GM21528 (cell line): ENCODE measurements at regions not wholly inside any gene's neighbourhood (a gene's known extent, or its start where the extent isn't known, plus 50 kb on each side); places are given as distances from the start of the nearest gene placed in this dataset.
"Not testable (repeated sequence)": the region's sequence is repeated elsewhere in the genome, so short reads cannot be mapped to it uniquely, and the experiment has no call there.

Experiments
- ATAC-seq: cut with Tn5 transposase; IDR thresholded peaks from one replicate; pipeline ENCODE4 v1.9.1; 2021; ENCODE audit warnings: mild to moderate bottlenecking, moderate library complexity; ENCODE audit not compliant: unreplicated experiment, low FRiP score

DNA sequence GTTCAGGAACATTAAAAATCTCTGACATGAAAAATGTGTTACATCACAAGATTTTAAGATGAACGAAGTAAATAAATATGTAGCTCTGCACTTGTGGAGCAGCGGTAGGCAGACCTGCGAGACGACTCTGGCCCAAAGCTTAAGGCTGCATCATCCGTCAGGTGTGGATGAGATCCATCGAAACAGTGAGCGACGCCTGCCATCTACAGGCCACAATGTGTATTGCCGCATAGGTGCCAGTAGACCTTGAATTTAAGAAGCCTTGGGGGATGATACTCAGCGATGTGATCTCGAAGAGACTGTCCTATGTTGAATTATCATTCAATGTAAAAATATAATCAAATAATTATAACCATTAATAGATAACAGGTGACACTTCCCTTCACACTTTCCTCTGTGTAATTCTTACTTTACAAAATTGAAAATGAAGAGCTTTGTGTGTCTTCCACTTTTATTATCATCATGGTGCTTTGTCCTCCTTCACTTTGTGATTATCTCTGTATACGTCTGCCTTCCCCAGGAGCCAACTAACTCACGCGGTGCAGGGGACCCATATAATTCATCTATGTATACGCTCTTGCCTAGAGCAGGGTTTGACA, 851.0 kb downstream of the RAB28 start:
- peak; percentile 99 for ATAC-seq

- ATAC-seq: no peak
Observed at GRCh38 chr4:12615822-12616221, 868.3 kb downstream of the RAB28 start.

DNA sequence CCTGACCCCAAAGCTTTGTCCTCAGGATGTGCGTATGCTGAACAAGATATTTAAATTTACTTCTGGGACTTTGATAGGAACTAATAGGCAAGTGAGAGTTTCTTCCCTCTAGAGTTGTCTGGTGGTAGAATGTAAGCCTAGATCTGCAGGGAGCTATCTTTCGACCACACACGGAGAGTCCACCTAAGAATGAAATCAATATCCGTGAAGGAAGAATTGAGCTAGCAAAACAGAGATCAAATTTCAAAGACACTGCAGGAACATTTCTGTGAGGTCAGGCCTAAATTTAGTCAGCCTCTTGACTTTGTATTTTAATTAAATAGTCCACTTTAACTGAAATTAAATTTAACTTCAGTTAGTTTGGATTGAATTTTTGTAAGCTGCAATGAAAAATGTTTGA, 871.3 kb downstream of the RAB28 start:
- no peak for ATAC-seq

DNA sequence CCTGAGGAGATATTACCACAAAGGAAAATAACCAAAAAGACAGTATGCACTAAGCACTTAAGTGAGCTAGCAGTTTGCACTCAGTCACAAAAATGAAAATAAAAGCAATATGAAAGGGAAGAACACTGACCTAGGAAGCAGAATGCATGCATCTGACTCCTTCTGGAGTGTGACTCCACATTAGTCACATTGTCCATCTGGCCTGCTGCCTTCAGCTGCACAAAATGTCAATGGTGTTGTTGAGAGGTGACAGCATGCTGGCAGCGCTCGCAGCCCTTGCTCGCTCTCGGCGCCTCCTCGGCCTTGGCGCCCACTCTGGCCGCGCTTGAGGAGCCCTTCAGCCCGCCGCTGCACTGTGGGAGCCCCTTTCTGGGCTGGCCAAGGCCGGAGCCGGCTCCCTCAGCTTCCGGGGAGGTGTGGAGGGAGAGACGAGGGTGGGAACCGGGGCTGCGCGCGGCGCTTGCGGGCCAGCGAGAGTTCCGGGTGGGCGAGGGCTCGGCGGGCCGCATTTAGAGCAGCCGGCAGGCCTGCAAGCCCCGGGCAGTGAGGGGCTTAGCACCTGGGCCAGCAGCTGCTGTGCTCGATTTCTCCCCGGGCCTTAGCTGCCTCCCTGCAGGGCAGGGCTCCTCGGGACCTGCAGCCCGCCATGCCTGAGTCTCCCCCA, 874.8 kb downstream of the RAB28 start:
- not testable (repeated sequence) for ATAC-seq

- ATAC-seq: no peak
Observed at GRCh38 chr4:12595986-12596385, 888.2 kb downstream of the RAB28 start.

DNA sequence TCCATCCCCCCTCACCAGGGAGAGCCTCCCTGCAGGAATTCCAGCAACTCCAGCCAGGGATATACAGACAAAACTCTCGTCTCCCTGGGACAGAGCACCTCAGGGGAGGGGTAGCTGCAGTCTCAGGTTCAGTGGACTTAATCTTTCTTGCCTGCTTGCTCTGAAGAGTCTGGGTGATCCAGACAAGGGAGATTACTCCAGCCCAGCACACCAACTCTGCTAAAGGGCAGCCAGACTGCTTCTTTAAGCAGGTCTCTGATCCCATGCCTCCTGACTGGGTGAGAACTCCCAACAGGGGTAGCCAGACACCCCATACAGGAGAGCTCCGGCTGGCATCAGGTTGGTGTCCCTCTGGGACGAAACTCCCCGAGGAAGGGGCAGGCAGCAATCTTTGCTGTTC, 888.7 kb downstream of the RAB28 start:
- no peak for ATAC-seq

GRCh38 chr4:12588582-12588981, 895.6 kb downstream of the RAB28 start:
- no peak for ATAC-seq

GRCh38 chr4:12586242-12587006, 897.7 kb downstream of the RAB28 start:
- no peak for ATAC-seq

GRCh38 chr4:12584116-12584875, 899.8 kb downstream of the RAB28 start:
- no peak for ATAC-seq

DNA sequence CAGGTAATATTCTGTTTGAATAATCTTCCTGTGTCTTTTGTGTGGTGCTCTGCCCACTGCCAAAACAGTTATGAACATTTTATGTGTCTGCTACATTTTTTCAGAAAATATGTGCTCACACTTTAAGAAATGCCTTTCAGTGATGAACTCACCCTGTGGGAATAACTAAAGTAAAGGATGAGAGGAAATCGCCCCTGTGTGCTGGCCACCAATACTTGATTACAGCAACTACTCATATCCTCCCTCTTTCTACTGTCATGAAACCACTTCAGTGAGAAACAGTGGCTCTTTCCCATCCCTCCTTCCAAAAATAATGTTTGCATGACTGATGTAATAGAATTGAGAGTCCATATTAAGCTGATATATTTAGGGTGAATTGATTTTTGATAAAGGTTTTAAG, 900.9 kb downstream of the RAB28 start:
- ATAC-seq: no peak

DNA sequence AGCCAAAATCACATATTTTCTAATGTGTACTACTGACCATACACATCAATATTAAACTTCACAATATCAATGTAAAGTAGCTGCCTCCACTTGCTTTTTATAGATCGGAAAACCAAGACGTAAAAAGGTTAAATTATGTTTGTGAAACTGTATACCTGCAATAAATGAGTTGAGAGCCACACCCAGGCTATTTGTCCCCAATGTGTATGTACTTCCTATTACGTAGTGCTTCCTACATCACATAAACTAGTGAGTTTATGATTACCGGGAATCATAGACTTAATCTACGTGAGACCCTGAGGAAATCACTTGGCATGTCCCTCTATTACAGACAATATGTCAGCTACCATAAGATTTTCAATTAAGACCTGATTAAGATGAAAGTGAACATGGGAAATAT, 903.4 kb downstream of the RAB28 start:
- ATAC-seq: no peak

DNA sequence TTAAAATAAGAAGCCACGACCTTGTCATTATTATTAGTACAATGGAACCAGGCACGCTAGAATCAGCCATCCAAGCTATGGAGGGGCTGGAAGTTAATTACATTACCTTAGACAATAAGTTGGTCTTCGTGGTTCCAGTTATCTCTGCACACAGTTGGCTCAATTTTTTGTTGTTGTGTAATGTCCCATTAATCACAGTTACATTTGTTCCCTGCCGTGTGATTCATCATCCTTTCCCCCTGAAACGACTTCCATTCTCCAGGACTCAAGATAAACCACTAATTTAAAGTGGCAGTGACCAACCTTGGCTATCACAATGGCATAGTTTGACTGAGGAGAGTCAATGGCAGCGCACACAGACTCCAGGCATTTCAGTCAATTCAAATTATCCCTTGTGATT, 905.0 kb downstream of the RAB28 start:
- no peak for ATAC-seq

- ATAC-seq: no peak
Observed at GRCh38 chr4:12576409-12576808, 907.7 kb downstream of the RAB28 start.

- ATAC-seq: no peak
Observed at GRCh38 chr4:12573716-12574115, 910.4 kb downstream of the RAB28 start.

- ATAC-seq: no peak
Observed at GRCh38 chr4:12562476-12563140, 921.5 kb downstream of the RAB28 start.

GRCh38 chr4:12562021-12562420, 922.1 kb downstream of the RAB28 start:
- no peak for ATAC-seq

- ATAC-seq: no peak
Observed at GRCh38 chr4:12555011-12555410, 929.1 kb downstream of the RAB28 start.

GRCh38 chr4:12548678-12549077, 935.5 kb downstream of the RAB28 start:
- no peak for ATAC-seq

DNA sequence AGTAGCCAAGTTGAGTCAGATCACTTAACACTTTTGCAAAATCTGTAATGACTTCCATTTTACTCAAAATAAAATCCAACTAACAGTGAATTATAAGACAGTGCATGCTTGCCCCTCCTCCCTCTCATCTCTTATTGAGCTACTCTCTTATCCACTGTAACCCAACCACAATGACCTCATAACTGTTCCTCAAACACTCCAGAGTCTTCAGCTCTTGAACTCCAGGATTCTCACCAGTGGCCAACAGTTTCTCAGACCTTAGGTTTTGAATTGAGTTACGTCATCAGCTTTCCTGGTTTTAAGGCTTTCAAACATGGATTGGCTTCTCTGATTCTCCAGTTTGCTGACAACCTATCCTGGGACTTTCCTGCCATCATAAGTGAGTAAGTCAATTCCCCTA, 938.3 kb downstream of the RAB28 start:
- no peak for ATAC-seq

DNA sequence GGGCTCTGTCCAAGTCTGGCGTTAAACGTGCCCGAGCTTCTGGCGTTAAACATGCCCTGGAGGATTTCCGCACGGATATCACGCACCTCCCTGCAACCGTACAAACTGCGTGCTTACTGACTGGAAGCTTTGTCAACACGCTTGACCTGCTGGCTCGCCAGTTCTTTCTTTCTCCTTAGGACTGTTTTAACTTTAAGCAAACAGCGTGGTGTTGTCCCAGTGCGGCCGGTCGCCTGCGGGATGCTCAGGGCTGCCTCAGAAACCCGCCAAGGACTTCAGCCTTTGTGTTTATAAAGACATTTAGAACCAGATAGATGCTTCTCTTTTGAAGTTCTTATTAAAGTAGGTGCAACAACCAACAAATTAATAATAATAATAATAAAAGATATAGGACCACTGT, 946.0 kb downstream of the RAB28 start:
- no peak for ATAC-seq

DNA sequence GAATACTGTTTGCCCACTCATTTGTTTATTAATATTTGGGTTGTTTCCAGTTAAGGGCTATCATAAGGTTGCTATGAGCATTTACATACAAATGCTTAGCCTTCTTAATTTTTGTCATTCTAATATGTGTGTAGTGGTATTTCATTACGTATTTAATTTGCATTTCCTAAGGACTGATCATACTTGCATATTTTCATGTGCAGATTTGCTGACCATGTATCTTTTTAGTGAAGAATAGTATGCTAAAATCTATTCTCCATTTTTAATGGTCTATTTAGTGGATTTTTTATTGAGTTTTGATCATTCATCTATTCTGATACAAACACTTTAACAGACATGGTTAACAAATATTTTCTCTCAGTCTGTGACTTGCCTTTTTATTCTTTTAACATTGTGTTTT, 949.5 kb downstream of the RAB28 start:
- ATAC-seq: no peak
